ENCODE measurements at regions not wholly inside any gene's neighbourhood (a gene's known extent, or its start where the extent isn't known, plus 50 kb on each side); places are given as distances from the start of the nearest gene placed in this dataset.

DNA sequence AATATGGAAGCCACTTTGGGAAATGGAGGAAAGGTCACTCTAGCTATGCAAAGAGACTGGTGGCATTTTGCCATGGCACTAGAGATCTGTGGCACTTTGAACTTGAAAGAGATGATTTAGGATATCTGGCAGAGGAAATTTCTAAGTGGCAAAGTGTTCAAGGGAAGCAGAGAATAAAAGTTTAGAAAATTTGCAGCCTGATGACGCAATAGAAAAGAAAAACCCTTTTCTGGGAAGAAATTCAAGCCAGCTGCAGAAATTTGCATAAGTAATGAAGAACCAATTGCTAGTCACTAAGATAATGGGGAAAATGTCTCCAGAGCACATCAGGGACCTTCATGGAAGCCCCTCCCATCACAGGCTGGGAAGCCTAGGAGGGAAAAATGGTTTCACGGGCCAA is 191.1 kb upstream of the B3GALT2 start:
- TF ChIP-seq, protein P1, sequence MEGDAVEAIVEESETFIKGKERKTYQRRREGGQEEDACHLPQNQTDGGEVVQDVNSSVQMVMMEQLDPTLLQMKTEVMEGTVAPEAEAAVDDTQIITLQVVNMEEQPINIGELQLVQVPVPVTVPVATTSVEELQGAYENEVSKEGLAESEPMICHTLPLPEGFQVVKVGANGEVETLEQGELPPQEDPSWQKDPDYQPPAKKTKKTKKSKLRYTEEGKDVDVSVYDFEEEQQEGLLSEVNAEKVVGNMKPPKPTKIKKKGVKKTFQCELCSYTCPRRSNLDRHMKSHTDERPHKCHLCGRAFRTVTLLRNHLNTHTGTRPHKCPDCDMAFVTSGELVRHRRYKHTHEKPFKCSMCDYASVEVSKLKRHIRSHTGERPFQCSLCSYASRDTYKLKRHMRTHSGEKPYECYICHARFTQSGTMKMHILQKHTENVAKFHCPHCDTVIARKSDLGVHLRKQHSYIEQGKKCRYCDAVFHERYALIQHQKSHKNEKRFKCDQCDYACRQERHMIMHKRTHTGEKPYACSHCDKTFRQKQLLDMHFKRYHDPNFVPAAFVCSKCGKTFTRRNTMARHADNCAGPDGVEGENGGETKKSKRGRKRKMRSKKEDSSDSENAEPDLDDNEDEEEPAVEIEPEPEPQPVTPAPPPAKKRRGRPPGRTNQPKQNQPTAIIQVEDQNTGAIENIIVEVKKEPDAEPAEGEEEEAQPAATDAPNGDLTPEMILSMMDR (IDR thresholded peaks at IDR 0.05; ENCODE audit: low read length): no peak
- TF ChIP-seq EZH2 (IDR thresholded peaks at IDR 0.05; ENCODE audit: borderline replicate concordance, low read length): no peak
